Stimulated activated CD8-positive, alpha-beta memory T cell treated with anti-CD3 and anti-CD28 coated beads, Interleukin-4, amount 100 ng/mL, for 24 hours (primary cell): ENCODE measurements at regions not wholly inside any gene's neighbourhood (a gene's known extent, or its start where the extent isn't known, plus 50 kb on each side); places are given as distances from the start of the nearest gene placed in this dataset.
"Not testable (repeated sequence)": the region's sequence is repeated elsewhere in the genome, so short reads cannot be mapped to it uniquely, and the experiment has no call there.

Experiments
- DNase-seq: peaks from one replicate; pipeline ENCODE4 v3.0.0-alpha.2; 2020; ENCODE audit warnings: low read depth

DNA sequence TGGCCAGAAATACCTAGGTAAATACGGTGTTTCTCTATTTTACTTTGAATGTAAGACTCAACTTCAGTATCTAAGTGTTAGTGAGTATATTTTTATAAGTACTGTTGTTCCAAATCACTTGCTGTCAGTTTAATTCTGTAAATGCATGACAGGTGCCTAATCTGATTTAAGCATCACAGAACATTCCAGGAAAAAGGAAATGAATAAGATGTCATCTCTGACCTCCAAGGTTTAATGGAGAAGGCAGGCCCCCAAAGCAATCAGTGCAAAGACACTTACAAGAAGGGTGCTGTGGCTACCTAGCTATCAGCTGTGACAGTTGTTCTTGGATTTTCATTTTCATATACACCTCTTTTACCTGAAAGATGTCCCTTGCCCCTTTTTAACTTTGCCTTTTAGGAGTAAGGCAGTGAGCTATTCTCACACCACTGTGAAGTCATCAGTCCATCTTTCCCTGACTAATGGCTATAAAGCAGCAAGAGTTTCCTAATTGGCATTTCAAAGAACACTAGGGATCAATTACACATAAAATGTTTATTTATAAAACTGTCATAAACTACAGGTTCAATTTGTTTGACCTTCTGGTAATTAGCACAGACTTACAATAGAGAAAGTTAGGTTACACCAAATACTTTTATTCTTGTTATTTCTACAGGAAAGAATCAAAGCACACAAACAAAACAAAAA lies 427.6 kb downstream of the SPRY2 start:
- DNase-seq = no peak

GRCh38 chr13:79912403-79912802 lies 428.5 kb downstream of the SPRY2 start:
- no peak for DNase-seq

GRCh38 chr13:79910875-79911540 lies 429.9 kb downstream of the SPRY2 start:
- no peak for DNase-seq

GRCh38 chr13:79909644-79910043 lies 428.7 kb downstream of the NDFIP2 start:
- DNase-seq = no peak

GRCh38 chr13:79908381-79908780 lies 427.4 kb downstream of the NDFIP2 start:
- no peak for DNase-seq

GRCh38 chr13:79907527-79907926 lies 426.6 kb downstream of the NDFIP2 start:
- no peak for DNase-seq

GRCh38 chr13:79906345-79906744 lies 425.4 kb downstream of the NDFIP2 start:
- no peak for DNase-seq

DNA sequence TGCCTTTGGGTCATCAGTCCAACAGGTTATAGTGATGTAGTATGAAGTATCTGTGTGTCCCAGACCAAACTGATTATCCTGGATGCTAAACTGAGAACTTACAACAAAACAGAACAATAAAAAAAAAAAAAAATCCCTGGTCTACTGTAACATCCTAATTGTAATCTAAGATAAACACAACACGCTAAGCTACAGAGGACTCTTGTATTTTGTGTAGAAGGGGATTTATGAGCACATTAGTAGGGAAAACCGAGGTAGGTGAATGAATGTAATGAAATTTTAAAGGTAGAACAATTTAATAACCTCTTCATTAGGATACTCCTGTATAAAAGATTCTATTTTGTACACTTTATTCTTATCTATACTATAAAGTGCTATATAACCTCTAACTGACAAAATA lies 424.1 kb downstream of the NDFIP2 start:
- no peak for DNase-seq

DNA sequence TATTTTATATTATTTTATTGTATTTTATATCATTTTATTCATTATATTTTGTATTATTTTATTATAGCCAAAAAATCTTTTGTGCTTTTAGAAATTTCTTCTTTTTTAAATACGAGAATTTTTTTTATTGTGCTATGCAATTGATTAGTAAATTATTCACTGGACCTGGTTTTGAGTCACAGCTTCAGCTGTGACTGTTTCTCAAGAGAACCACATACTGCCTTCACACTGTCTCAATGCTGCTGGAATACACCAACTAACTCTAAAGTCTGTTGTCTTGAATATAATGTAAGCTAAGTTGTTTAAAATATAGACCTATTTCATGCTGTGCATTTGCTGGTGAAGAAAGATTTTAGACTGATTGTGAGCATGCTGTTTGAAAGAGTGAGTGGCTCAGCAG lies 423.6 kb downstream of the NDFIP2 start:
- DNase-seq = no peak

- DNase-seq = no peak
Measured at GRCh38 chr13:79901336-79901735, 420.4 kb downstream of the NDFIP2 start.

GRCh38 chr13:79900356-79900755 lies 419.4 kb downstream of the NDFIP2 start:
- no peak for DNase-seq

DNA sequence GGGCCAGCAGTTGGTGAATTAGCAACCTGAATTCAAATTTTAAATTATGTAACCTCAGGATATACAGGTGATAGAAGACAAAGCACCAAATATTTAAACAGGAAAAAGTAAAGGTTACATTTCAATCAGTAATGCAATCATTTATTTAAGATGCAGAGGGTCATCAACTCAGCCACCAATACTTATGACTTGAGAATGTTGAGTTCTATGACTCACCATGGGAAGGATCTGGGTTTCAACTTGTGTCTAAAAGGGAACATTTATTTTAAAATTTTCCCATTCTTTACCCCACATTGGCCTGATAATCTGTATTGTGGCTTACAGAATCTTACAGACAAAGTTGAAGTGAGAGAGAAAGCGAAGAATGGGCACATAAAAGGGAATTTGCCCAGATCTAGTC lies 418.0 kb downstream of the NDFIP2 start:
- DNase-seq = no peak

GRCh38 chr13:79898202-79898826 lies 417.4 kb downstream of the NDFIP2 start:
- no peak for DNase-seq

DNA sequence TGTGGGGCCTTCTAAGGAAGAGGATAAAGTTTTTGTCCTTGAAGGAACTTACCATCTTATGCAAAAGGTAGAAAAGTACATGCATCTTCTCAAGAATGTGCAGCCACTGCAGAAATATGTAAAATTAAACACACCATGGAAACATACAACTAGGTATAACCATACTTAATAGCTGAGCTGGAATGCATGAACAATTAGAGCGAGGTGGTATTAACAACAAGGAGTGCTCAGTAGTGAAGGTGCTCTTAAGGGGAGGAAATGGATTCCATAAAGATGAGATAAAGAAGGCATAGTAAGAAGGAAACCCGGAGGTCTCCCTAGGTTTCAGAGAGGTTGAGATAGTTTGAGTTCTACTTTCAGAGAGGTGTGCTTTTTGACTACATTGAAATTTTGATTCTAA lies 415.9 kb downstream of the NDFIP2 start:
- DNase-seq = no peak

- no peak for DNase-seq
Measured at GRCh38 chr13:79895416-79895815, 414.5 kb downstream of the NDFIP2 start.

DNA sequence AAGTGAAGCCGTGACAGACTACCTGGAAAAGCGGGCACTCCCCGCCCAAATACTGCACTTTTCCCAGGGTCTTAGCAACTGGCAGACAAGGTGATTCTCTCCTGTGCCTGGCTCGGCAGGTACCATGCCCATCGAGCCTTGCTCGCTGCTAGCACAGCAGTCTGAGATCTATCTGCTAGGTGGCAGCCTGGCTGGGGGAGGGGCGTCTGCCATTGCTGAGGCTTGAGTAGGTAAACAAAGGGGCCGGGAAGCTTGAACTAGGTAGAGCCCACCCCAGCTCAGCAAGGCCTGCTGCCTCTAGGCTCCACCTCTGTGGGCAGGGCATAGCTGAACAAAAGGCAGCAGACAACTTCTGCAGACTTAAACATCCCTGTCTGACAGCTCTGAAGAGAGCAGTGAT lies 406.3 kb downstream of the NDFIP2 start:
- DNase-seq = not testable (repeated sequence)

- no peak for DNase-seq
Measured at GRCh38 chr13:79886601-79887000, 405.6 kb downstream of the NDFIP2 start.

DNA sequence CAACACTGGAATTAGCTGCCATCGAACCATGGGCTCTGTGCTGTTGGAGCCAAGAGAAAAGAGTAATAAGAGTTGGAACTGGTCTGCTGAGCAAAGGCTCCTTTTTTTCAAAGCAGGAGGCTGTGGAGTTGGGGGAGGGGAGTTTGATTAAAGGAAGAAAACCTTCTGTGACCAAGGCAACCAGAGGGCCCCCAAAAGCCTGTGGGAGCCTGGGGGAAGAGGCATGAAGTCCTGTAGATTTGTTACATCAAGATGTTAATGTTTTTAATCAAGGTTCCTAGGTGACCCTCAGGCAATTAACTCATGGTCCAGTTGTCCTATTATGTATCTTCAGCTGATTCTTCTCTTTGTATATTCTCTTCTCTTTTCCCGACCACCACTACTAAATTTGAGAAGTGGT lies 403.9 kb downstream of the NDFIP2 start:
- no peak for DNase-seq

- DNase-seq = no peak
Measured at GRCh38 chr13:79883216-79883615, 402.3 kb downstream of the NDFIP2 start.

DNA sequence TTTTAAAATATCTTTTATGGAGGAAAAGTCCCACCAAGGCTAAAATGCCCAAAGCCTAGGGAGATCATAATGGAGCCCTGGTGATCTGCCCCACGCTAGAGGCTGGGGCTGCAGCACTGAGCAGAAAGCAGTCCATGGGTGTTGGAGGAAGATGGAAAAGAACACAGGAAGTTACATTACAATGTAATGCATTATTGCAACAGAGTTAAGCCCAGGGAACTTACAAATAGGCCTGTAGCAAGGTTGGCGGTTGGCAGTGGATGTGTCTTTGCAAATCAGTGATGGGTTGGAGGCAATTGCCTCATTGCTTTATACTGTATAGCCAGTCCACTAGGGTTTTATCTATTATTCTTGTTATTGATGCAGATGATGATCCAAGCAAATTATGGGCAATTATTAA lies 399.9 kb downstream of the NDFIP2 start:
- DNase-seq = no peak

DNA sequence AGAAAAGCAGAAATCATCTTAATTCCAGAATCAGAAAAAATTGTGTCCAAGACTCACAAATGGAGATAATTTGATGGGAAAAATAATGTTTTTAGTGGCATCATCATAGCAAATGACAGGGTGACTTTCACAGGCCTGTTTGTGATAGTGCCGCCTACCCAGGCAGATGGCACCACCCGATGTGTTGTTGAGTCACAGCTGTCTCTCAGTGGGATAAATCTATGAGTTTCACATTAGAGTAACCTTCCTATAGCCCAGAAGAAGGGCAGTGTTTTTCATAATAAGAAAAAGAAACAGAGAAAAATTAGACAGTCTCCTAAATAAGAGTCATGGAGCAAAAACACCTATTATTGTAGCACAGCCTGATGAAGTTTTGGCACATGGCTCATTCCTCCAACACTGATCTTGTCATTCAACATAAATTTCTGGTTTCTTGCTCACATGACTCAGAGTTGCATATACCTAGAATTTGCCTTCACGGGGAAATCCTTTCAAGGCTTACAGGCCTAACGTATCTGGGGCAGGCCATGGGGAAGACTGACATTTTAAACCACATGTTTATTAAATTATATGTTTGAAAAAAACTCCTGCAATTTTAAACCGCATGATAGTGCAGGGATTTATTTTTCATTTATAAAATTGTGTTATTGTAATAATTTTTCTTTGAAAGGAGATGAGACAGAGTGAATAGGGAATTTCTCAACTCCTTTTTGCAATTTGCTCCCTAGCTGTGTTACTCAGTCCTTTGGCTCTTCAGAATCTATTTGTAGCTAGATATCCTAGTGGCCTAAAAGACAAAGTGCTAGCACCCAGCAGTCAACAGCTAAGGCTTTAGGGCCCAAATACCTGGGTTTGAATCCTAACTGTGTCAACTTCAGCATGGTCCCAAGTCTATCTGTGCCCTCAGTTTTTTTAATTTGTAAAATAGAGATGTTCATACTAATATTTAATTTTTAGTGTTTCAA lies 393.7 kb downstream of the NDFIP2 start:
- DNase-seq = no peak

- DNase-seq = no peak
Measured at GRCh38 chr13:79871594-79871993, 390.6 kb downstream of the NDFIP2 start.
